DMS153 treated with DMSO at 0.1 percent for 48 hours (cell line): ENCODE measurements at regions not wholly inside any gene's neighbourhood (a gene's known extent, or its start where the extent isn't known, plus 50 kb on each side); places are given as distances from the start of the nearest gene placed in this dataset.
"Not testable (repeated sequence)": the region's sequence is repeated elsewhere in the genome, so short reads cannot be mapped to it uniquely, and the experiment has no call there.

Experiments
- DNase-seq: peaks from one replicate; lab custom pipeline; 2025; ENCODE audit not compliant: unreplicated experiment; lab: John Stamatoyannopoulos, UW

GRCh38 chr17:20935740-20936139 is 107.1 kb downstream of the USP22 start:
- DNase-seq: no peak

- DNase-seq: no peak
Measured at GRCh38 chr17:20938244-20938643, 104.6 kb downstream of the USP22 start.

GRCh38 chr17:20938988-20939615 is 103.7 kb downstream of the USP22 start:
- DNase-seq: no peak

GRCh38 chr17:20941872-20942271 is 100.9 kb downstream of the USP22 start:
- DNase-seq: no peak

DNA sequence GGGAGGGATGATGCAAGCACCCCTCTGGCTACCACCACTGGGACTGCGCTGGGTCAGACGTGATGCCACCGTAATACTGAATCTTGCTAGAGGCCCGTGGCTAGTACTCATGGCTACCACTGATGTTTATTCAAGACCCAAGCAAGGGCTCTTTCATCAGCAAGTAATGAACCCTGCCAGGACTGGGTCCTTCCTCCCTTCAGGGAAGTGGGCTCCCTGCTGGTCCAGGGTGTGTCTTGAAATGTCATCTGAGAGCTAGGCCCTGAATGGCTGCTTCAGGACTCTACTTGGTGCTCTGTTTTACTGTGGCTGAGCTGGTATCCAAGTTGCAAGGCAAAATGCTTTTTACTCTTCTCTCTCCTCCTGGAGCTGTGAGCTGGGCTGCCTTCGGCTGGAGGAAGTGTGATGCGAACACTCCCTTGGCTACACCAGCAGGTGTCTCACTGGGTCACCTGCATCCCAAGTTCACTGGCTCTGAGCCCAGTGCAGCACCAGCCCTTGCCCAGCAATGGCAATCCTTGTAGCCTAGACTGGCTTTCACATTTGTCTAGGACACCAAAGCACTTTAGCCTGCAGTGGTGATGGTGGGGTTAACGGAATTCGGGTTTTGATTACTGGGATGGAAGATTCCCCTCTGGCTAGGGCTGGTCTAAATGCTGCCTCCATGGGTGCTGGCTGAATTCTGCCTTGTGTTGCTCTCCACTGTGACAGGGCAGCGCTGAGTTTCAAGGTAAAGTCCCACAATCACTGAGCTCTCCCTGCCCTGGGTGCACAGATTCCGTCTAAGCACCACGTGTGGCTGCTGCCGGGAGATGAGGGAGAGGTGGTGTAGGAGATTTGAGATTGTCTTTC is 98.6 kb downstream of the USP22 start:
- peak; percentile 23 for DNase-seq

DNA sequence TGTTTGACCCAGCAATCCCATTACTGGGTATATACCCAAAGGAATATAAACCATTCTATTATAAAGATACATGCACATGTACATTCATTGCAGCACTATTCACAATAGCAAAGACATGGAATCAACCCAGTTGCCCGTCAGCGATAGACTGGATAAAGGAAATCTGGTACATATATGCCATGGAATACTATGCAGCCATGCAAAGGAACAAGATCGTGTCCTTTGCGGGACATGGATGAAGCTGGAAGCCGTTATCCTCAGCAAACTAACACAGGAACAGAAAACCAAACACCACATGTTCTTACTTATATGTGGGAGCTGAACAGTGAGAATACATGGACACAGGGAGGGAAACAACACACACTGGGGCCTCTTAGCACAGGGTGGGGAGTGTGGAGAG is 95.1 kb downstream of the USP22 start:
- not testable (repeated sequence) for DNase-seq

GRCh38 chr17:20948984-20949777 is 93.6 kb downstream of the USP22 start:
- no peak for DNase-seq
